Epithelial cell of esophagus (primary cell): ENCODE measurements at regions not wholly inside any gene's neighbourhood (a gene's known extent, or its start where the extent isn't known, plus 50 kb on each side); places are given as distances from the start of the nearest gene placed in this dataset.

Experiments used
- DNase-seq: peaks from one replicate; pipeline ENCODE4 v3.0.0; 2010; ENCODE audit warnings: low read depth
- H3K4me3 ChIP-seq: 2 replicates; pipeline ENCODE4 v1.5.1; 2011; ENCODE audit warnings: mild to moderate bottlenecking, low read length, control low read depth
- CTCF ChIP-seq: IDR thresholded peaks from 2 replicates; pipeline ENCODE4 v1.5.1; 2011; ENCODE audit warnings: low read depth, mild to moderate bottlenecking, low read length, control low read depth, inconsistent platforms; ENCODE audit not compliant: insufficient read depth; ENCODE audit errors: missing control alignments

GRCh38 chr7:46764100-46764936 is 817.6 kb downstream of the TNS3 start:
- no peak overlapping the region for H3K4me3 ChIP-seq
- DNase-seq, result peak; percentile 97
- no peak for TF ChIP-seq CTCF

GRCh38 chr7:46763344-46763743 is 818.6 kb downstream of the TNS3 start:
- no peak for DNase-seq
- H3K4me3 ChIP-seq, result no peak overlapping the region
- no peak for TF ChIP-seq CTCF

- no peak overlapping the region for H3K4me3 ChIP-seq
- TF ChIP-seq CTCF, result no peak
- peak; percentile 38 for DNase-seq
These were observed 822.0 kb downstream of the TNS3 start for GRCh38 chr7:46759711-46760480.

- no peak for DNase-seq
- H3K4me3 ChIP-seq, result no peak overlapping the region
- TF ChIP-seq CTCF, result no peak
These were observed 824.9 kb downstream of the TNS3 start for GRCh38 chr7:46756996-46757395.

GRCh38 chr7:46756256-46756655 is 825.7 kb downstream of the TNS3 start:
- no peak overlapping the region for H3K4me3 ChIP-seq
- no peak for DNase-seq
- TF ChIP-seq CTCF, result no peak

- no peak for TF ChIP-seq CTCF
- H3K4me3 ChIP-seq, result no peak overlapping the region
- DNase-seq, result peak; percentile 62
These were observed 826.5 kb downstream of the TNS3 start for GRCh38 chr7:46755120-46756034.
